HepG2 (cell line): ENCODE measurements at regions not wholly inside any gene's neighbourhood (a gene's known extent, or its start where the extent isn't known, plus 50 kb on each side); places are given as distances from the start of the nearest gene placed in this dataset.

ENCODE experiments used
- KLF11 ChIP-seq: IDR thresholded peaks from 2 replicates; pipeline ENCODE4 v1.6.1; 2016; ENCODE audit warnings: missing compliant biosample characterization
- NCOA5 ChIP-seq: sonication (generic); formaldehyde crosslinking; IDR thresholded peaks from 2 replicates; pipeline ENCODE4 v1.4.0; 2020; ENCODE audit warnings: missing genetic modification reagents
- NFYB ChIP-seq: sonication (generic); formaldehyde crosslinking; IDR thresholded peaks from 2 replicates; pipeline ENCODE4 v1.4.0; 2020; ENCODE audit warnings: missing genetic modification reagents
- POLR2G ChIP-seq: fragments of 200-400 bp; formaldehyde crosslinking; IDR thresholded peaks from 2 replicates; pipeline ENCODE4 v1.6.1; 2018; ENCODE audit warnings: mild to moderate bottlenecking, low read depth, low read length, moderate library complexity
- SNAI1 ChIP-seq: sonication (generic); formaldehyde crosslinking; IDR thresholded peaks from 2 replicates; pipeline ENCODE4 v1.5.0; 2020; ENCODE audit warnings: mild to moderate bottlenecking, missing genetic modification reagents, borderline replicate concordance
- SRSF9 ChIP-seq: fragments of 200-400 bp; formaldehyde crosslinking; IDR thresholded peaks from 2 replicates; pipeline ENCODE4 v1.6.1; 2018; ENCODE audit warnings: borderline replicate concordance, mild to moderate bottlenecking, low read depth, low read length; ENCODE audit not compliant: insufficient read depth, poor library complexity, severe bottlenecking
- TCF12 ChIP-seq, 2 experiments: fragments of 450-650 bp in 1 of 2; sonication (generic) in 1 of 2; formaldehyde crosslinking in 1 of 2; IDR thresholded peaks; 2 replicates each; pipeline versions ENCODE4 v1.6.1 to v1.8.0; 2017 to 2022; ENCODE audit warnings: antibody characterized with exemption in 1 of 2, mild to moderate bottlenecking in 1 of 2, missing genetic modification reagents in 1 of 2, moderate library complexity in 1 of 2
- XRCC5 ChIP-seq: fragments of 200-400 bp; formaldehyde crosslinking; optimal IDR thresholded peaks from 2 replicates; pipeline ENCODE3; 2017; ENCODE audit warnings: mild to moderate bottlenecking, low read length
- ZBTB42 ChIP-seq: sonication (generic); formaldehyde crosslinking; IDR thresholded peaks from 2 replicates; pipeline ENCODE4 v1.5.0; 2020; ENCODE audit warnings: mild to moderate bottlenecking, missing genetic modification reagents
- ZMYM4 ChIP-seq: sonication (generic); formaldehyde crosslinking; IDR thresholded peaks from 2 replicates; pipeline ENCODE4 v1.8.1; 2023; ENCODE audit warnings: mild to moderate bottlenecking, missing genetic modification reagents
- ZNF143 ChIP-seq: sonication (generic); formaldehyde crosslinking; IDR thresholded peaks from 2 replicates; pipeline ENCODE4 v1.4.0; 2020; ENCODE audit warnings: missing genetic modification reagents
- ZNF251 ChIP-seq: sonication (generic); formaldehyde crosslinking; IDR thresholded peaks from 2 replicates; pipeline ENCODE4 v1.9.0; 2021; ENCODE audit warnings: mild to moderate bottlenecking, missing genetic modification reagents
- ZNF333 ChIP-seq: sonication (generic); formaldehyde crosslinking; IDR thresholded peaks from 2 replicates; pipeline ENCODE4 v1.4.0; 2020; ENCODE audit warnings: mild to moderate bottlenecking, missing genetic modification reagents, borderline replicate concordance
- ZNF569 ChIP-seq: sonication (generic); formaldehyde crosslinking; IDR thresholded peaks from 2 replicates; pipeline ENCODE4 v1.5.0; 2020; ENCODE audit warnings: mild to moderate bottlenecking, missing genetic modification reagents, moderate library complexity, borderline replicate concordance
- ZNF570 ChIP-seq: sonication (generic); formaldehyde crosslinking; IDR thresholded peaks from 2 replicates; pipeline ENCODE4 v1.4.0; 2020; ENCODE audit warnings: mild to moderate bottlenecking, missing genetic modification reagents, borderline replicate concordance
- ZNF670 ChIP-seq: sonication (generic); formaldehyde crosslinking; IDR thresholded peaks from 2 replicates; pipeline ENCODE4 v1.8.0; 2022; ENCODE audit warnings: mild to moderate bottlenecking, missing genetic modification reagents, borderline replicate concordance
- ZNF788 ChIP-seq: sonication (generic); formaldehyde crosslinking; IDR thresholded peaks from 2 replicates; pipeline ENCODE4 v1.5.0; 2020; ENCODE audit warnings: mild to moderate bottlenecking, missing genetic modification reagents, borderline replicate concordance
- TF ChIP-seq, protein P1 (sequence below): sonication (generic); formaldehyde crosslinking; IDR thresholded peaks from 2 replicates; pipeline ENCODE4 v1.9.0; 2021; ENCODE audit warnings: missing genetic modification reagents, mild to moderate bottlenecking, borderline replicate concordance
- TF ChIP-seq, protein P2 (sequence below): sonication (generic); formaldehyde crosslinking; IDR thresholded peaks from 2 replicates; pipeline ENCODE4 v1.5.0; 2020; ENCODE audit warnings: mild to moderate bottlenecking, low read depth, missing genetic modification reagents, borderline replicate concordance
- TF ChIP-seq, protein P3 (sequence below): sonication (generic); formaldehyde crosslinking; IDR thresholded peaks from 2 replicates; pipeline ENCODE4 v1.5.0; 2020; ENCODE audit warnings: missing genetic modification reagents, mild to moderate bottlenecking, borderline replicate concordance
- TF ChIP-seq, protein P4 (sequence below): sonication (generic); formaldehyde crosslinking; conservative IDR thresholded peaks from 2 replicates; pipeline ENCODE4 v1.8.0; 2022; ENCODE audit warnings: missing genetic modification reagents
- TF ChIP-seq, protein P5 (sequence below): sonication (generic); formaldehyde crosslinking; IDR thresholded peaks from 2 replicates; pipeline ENCODE4 v1.4.0; 2020; ENCODE audit warnings: missing genetic modification reagents, borderline replicate concordance
- TF ChIP-seq, protein P6 (sequence below): sonication (generic); formaldehyde crosslinking; IDR thresholded peaks from 2 replicates; pipeline ENCODE4 v1.8.1; 2022; ENCODE audit warnings: mild to moderate bottlenecking, missing genetic modification reagents

- TF ChIP-seq ZNF670 (no peak), ZNF569 (CRISPR knock-in tag) (no peak), ZNF143 (CRISPR knock-in tag) (no peak), ZBTB42 (no peak), TCF12 (IDR thresholded peaks at IDR 0.05) (no peak), TCF12 (CRISPR knock-in tag; IDR thresholded peaks at IDR 0.05) (no peak), NCOA5 (CRISPR knock-in tag) (no peak), ZNF788 (CRISPR knock-in tag) (no peak), SRSF9 (no peak), NFYB (CRISPR knock-in tag) (peak; percentile 55), ZMYM4 (CRISPR knock-in tag) (no peak), ZNF333 (no peak), POLR2G (no peak), KLF11 (CRISPR knock-in tag) (no peak), ZNF570 (CRISPR knock-in tag) (no peak), XRCC5 (no peak), SNAI1 (CRISPR knock-in tag) (no peak), ZNF251 (no peak)
- TF ChIP-seq, protein P1, sequence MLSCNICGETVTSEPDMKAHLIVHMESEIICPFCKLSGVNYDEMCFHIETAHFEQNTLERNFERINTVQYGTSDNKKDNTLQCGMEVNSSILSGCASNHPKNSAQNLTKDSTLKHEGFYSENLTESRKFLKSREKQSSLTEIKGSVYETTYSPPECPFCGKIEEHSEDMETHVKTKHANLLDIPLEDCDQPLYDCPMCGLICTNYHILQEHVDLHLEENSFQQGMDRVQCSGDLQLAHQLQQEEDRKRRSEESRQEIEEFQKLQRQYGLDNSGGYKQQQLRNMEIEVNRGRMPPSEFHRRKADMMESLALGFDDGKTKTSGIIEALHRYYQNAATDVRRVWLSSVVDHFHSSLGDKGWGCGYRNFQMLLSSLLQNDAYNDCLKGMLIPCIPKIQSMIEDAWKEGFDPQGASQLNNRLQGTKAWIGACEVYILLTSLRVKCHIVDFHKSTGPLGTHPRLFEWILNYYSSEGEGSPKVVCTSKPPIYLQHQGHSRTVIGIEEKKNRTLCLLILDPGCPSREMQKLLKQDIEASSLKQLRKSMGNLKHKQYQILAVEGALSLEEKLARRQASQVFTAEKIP = no peak
- TF ChIP-seq, protein P2, sequence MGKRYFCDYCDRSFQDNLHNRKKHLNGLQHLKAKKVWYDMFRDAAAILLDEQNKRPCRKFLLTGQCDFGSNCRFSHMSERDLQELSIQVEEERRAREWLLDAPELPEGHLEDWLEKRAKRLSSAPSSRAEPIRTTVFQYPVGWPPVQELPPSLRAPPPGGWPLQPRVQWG = no peak
- TF ChIP-seq, protein P3, sequence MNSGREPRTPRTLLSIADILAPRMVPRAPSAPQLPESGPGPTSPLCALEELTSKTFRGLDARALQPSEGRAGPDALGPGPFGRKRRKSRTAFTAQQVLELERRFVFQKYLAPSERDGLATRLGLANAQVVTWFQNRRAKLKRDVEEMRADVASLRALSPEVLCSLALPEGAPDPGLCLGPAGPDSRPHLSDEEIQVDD (CRISPR knock-in tag) = no peak
- TF ChIP-seq, protein P4, sequence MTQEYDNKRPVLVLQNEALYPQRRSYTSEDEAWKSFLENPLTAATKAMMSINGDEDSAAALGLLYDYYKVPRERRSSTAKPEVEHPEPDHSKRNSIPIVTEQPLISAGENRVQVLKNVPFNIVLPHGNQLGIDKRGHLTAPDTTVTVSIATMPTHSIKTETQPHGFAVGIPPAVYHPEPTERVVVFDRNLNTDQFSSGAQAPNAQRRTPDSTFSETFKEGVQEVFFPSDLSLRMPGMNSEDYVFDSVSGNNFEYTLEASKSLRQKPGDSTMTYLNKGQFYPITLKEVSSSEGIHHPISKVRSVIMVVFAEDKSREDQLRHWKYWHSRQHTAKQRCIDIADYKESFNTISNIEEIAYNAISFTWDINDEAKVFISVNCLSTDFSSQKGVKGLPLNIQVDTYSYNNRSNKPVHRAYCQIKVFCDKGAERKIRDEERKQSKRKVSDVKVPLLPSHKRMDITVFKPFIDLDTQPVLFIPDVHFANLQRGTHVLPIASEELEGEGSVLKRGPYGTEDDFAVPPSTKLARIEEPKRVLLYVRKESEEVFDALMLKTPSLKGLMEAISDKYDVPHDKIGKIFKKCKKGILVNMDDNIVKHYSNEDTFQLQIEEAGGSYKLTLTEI (CRISPR knock-in tag) = no peak
- TF ChIP-seq, protein P5, sequence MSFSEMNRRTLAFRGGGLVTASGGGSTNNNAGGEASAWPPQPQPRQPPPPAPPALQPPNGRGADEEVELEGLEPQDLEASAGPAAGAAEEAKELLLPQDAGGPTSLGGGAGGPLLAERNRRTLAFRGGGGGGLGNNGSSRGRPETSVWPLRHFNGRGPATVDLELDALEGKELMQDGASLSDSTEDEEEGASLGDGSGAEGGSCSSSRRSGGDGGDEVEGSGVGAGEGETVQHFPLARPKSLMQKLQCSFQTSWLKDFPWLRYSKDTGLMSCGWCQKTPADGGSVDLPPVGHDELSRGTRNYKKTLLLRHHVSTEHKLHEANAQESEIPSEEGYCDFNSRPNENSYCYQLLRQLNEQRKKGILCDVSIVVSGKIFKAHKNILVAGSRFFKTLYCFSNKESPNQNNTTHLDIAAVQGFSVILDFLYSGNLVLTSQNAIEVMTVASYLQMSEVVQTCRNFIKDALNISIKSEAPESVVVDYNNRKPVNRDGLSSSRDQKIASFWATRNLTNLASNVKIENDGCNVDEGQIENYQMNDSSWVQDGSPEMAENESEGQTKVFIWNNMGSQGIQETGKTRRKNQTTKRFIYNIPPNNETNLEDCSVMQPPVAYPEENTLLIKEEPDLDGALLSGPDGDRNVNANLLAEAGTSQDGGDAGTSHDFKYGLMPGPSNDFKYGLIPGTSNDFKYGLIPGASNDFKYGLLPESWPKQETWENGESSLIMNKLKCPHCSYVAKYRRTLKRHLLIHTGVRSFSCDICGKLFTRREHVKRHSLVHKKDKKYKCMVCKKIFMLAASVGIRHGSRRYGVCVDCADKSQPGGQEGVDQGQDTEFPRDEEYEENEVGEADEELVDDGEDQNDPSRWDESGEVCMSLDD (CRISPR knock-in tag) = no peak
- TF ChIP-seq, protein P6, sequence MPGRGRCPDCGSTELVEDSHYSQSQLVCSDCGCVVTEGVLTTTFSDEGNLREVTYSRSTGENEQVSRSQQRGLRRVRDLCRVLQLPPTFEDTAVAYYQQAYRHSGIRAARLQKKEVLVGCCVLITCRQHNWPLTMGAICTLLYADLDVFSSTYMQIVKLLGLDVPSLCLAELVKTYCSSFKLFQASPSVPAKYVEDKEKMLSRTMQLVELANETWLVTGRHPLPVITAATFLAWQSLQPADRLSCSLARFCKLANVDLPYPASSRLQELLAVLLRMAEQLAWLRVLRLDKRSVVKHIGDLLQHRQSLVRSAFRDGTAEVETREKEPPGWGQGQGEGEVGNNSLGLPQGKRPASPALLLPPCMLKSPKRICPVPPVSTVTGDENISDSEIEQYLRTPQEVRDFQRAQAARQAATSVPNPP = no peak
Observed at GRCh38 chr4:138939960-138940359, 75.6 kb upstream of the NOCT start (continued).
